ENCODE measurements at regions not wholly inside any gene's neighbourhood (a gene's known extent, or its start where the extent isn't known, plus 50 kb on each side); places are given as distances from the start of the nearest gene placed in this dataset.

- Histone ChIP-seq H3K79me2 (ENCODE audit: control insufficient read depth, insufficient read depth, low read length) (no peaks in the 10 kb centered on the region), H3K9me3 (replicated peaks; ENCODE audit: control insufficient read depth, insufficient read depth, low read length) (no peaks in the 10 kb centered on the region), H3K9me1 (replicated peaks; ENCODE audit: control insufficient read depth, extremely low read depth, insufficient read depth, low read length) (no peaks in the 10 kb centered on the region), H3K27me3 (ENCODE audit: control insufficient read depth in 2 of 2, insufficient read depth in 2 of 2, low read length in 2 of 2) (no peaks in the 10 kb centered on the region), H4K20me1 (replicated peaks; ENCODE audit: control insufficient read depth, extremely low read depth, insufficient read depth, low read length) (no peaks in the 10 kb centered on the region), H3K36me3 (ENCODE audit: control insufficient read depth in 2 of 2, extremely low read depth in 1 of 2, insufficient read depth in 2 of 2, low read length in 2 of 2) (no peaks in the 10 kb centered on the region), H3K4me2 (ENCODE audit: insufficient read depth, low read length) (no peak overlapping the region), H3K9ac (replicated peaks; ENCODE audit: extremely low read depth, insufficient read depth, low read length) (no peak overlapping the region), H3K27ac (ENCODE audit: insufficient read depth, low read depth, low read length) (no peak overlapping the region), H3K4me3 (replicated peaks in 1 of 3; ENCODE audit: insufficient read depth in 1 of 3, low read depth in 1 of 3, low read length in 3 of 3) (no peak overlapping the region), H3K4me1 (ENCODE audit: control insufficient read depth, extremely low read depth, insufficient read depth, low read length) (no peaks in the 10 kb centered on the region), H2AFZ (ENCODE audit: low read depth, low read length) (no peak overlapping the region)
- no TSS peak for BruUV-seq (replicated peaks)
- dilution Hi-C loops (cut with MboI; ENCODE audit: extremely low pct_ligation_motif_present, low sequenced_read_pairs), result no loop called here
- intact Hi-C loops (cut with micrococcal nuclease), result no loop called here
- ChIA-PET CTCF (no interaction called here), POLR2A (no interaction called here)
- no peak for FAIRE-seq
- TF ChIP-seq POLR2AphosphoS5 (IDR thresholded peaks at IDR 0.05; ENCODE audit: insufficient read depth, low read depth, low read length) (no peak), EZH2 (IDR thresholded peaks at IDR 0.05; ENCODE audit: borderline replicate concordance, low read depth, low read length, severe bottlenecking) (no peak), FOS (IDR thresholded peaks at IDR 0.05; ENCODE audit: borderline replicate concordance, insufficient read depth, low read length) (no peak)
- no peak for DNase-seq (ENCODE audit: low read depth, low spot score)
These were observed 163.8 kb downstream of the RPL10L start for GRCh38 chr14:46487582-46488350.

GRCh38 chr14:46482200-46482599 lies 169.4 kb downstream of the RPL10L start:
- dilution Hi-C loops (cut with MboI; ENCODE audit: extremely low pct_ligation_motif_present, low sequenced_read_pairs), result no loop called here
- FAIRE-seq, result no peak

More at GRCh38 chr14:46482200-46482599, 169.4 kb downstream of the RPL10L start:
- Histone ChIP-seq H3K9ac (replicated peaks; ENCODE audit: extremely low read depth, insufficient read depth, low read length) (no peak overlapping the region), H3K9me1 (replicated peaks; ENCODE audit: control insufficient read depth, extremely low read depth, insufficient read depth, low read length) (no peaks in the 10 kb centered on the region), H3K4me2 (ENCODE audit: insufficient read depth, low read length) (no peak overlapping the region), H3K79me2 (ENCODE audit: control insufficient read depth, insufficient read depth, low read length) (no peaks in the 10 kb centered on the region), H4K20me1 (replicated peaks; ENCODE audit: control insufficient read depth, extremely low read depth, insufficient read depth, low read length) (no peaks in the 10 kb centered on the region), H3K36me3 (ENCODE audit: control insufficient read depth in 2 of 2, extremely low read depth in 1 of 2, insufficient read depth in 2 of 2, low read length in 2 of 2) (no peaks in the 10 kb centered on the region), H3K4me3 (replicated peaks in 1 of 3; ENCODE audit: insufficient read depth in 1 of 3, low read depth in 1 of 3, low read length in 3 of 3) (no peak overlapping the region), H3K27me3 (ENCODE audit: control insufficient read depth in 2 of 2, insufficient read depth in 2 of 2, low read length in 2 of 2) (no peaks in the 10 kb centered on the region), H3K9me3 (replicated peaks; ENCODE audit: control insufficient read depth, insufficient read depth, low read length) (no peaks in the 10 kb centered on the region), H3K4me1 (ENCODE audit: control insufficient read depth, extremely low read depth, insufficient read depth, low read length) (no peaks in the 10 kb centered on the region), H2AFZ (ENCODE audit: low read depth, low read length) (no peak overlapping the region), H3K27ac (ENCODE audit: insufficient read depth, low read depth, low read length) (no peak overlapping the region)
- ChIA-PET CTCF (no interaction called here), POLR2A (no interaction called here)
- no peak for DNase-seq (ENCODE audit: low read depth, low spot score)
- BruUV-seq (replicated peaks), result no TSS peak
- TF ChIP-seq JUN (IDR thresholded peaks at IDR 0.05; ENCODE audit: borderline replicate concordance, insufficient read depth, insufficient read length, low read depth), result no peak
- intact Hi-C loops (cut with micrococcal nuclease), result no loop called here
